ENCODE measurements at regions not wholly inside any gene's neighbourhood (a gene's known extent, or its start where the extent isn't known, plus 50 kb on each side); places are given as distances from the start of the nearest gene placed in this dataset.

DNA sequence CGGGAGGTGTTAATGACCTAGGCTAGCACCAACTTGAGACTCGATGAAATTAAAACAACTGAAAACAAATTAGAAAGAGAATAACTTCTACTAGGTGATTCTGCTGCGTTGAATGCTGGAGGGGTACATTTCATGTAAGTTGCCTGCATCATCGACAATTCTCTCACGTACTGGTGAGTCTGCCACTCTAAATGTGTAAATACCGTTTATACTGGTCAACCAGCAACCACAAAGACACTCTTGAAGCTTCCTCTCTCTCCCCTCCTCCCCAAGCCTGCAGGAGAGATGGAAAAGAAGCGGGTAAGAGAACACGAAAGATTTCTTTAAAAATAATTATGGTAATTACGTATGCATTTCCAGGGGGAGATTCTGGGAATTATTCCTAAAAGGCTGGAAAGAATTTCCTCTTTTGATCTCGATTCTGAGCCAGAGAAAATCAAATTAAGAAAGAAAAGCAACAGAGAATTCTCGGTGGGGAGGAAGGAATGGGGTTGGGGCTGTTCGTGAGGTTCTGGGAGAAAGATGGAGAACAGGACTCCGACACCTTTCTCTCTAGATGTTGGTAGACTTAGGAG lies 68.6 kb upstream of the MRTFB start:
- DNase-seq (ENCODE audit: low spot score), result no peak
- Histone ChIP-seq H3K4me1 (ENCODE audit: insufficient read depth, poor library complexity, severe bottlenecking) (peaks cover 5% of the 10 kb centered on the region), H3K36me3 (ENCODE audit: low read depth) (no peaks in the 10 kb centered on the region), H3K4me3 (ENCODE audit: severe bottlenecking) (no peak overlapping the region), H3K27ac (ENCODE audit: poor library complexity, severe bottlenecking) (no peak overlapping the region), H3K9me3 (ENCODE audit: severe bottlenecking) (no peaks in the 10 kb centered on the region), H3K27me3 (ENCODE audit: insufficient read depth, poor library complexity, severe bottlenecking) (no peaks in the 10 kb centered on the region)
- no peak for ATAC-seq (ENCODE audit: low read depth)
- TF ChIP-seq, protein P1, sequence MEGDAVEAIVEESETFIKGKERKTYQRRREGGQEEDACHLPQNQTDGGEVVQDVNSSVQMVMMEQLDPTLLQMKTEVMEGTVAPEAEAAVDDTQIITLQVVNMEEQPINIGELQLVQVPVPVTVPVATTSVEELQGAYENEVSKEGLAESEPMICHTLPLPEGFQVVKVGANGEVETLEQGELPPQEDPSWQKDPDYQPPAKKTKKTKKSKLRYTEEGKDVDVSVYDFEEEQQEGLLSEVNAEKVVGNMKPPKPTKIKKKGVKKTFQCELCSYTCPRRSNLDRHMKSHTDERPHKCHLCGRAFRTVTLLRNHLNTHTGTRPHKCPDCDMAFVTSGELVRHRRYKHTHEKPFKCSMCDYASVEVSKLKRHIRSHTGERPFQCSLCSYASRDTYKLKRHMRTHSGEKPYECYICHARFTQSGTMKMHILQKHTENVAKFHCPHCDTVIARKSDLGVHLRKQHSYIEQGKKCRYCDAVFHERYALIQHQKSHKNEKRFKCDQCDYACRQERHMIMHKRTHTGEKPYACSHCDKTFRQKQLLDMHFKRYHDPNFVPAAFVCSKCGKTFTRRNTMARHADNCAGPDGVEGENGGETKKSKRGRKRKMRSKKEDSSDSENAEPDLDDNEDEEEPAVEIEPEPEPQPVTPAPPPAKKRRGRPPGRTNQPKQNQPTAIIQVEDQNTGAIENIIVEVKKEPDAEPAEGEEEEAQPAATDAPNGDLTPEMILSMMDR (IDR thresholded peaks at IDR 0.05; ENCODE audit: poor library complexity, severe bottlenecking), result no peak

DNA sequence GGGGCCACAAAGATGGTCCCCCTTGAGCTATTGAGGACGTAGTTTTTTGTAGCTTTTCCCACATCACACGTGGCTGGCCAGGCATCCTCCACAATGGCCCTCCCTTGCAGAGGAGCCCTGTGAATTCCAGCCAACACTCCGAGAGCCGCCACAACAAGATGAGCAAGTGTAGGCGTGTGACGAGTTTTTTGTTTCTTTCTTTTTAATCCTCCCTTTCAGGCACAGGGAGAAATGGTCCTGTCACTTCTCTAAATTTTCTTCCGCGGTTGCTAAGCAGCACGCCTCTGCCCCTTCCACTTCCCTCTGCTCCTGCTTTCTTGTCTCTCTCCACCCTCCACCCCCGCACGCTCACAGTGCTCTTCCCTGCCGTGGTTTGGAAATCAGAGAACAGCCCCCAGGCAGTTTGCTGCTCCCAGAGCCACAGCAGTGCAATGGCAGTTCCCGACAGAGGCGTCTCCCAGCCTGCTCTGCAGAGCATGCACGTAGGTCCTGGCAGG lies 68.0 kb upstream of the MRTFB start:
- Histone ChIP-seq H3K36me3 (ENCODE audit: low read depth) (no peaks in the 10 kb centered on the region), H3K4me3 (ENCODE audit: severe bottlenecking) (no peak overlapping the region), H3K9me3 (ENCODE audit: severe bottlenecking) (no peaks in the 10 kb centered on the region), H3K4me1 (ENCODE audit: insufficient read depth, poor library complexity, severe bottlenecking) (peaks cover 7% of the 10 kb centered on the region), H3K27me3 (ENCODE audit: insufficient read depth, poor library complexity, severe bottlenecking) (no peaks in the 10 kb centered on the region), H3K27ac (ENCODE audit: poor library complexity, severe bottlenecking) (no peak overlapping the region)
- TF ChIP-seq, protein P1 (IDR thresholded peaks at IDR 0.05; ENCODE audit: poor library complexity, severe bottlenecking), result no peak
- DNase-seq (ENCODE audit: low spot score), result no peak
- peak; percentile 92 for ATAC-seq (ENCODE audit: low read depth)

GRCh38 chr16:14004031-14004728 lies 66.9 kb upstream of the MRTFB start:
- H3K27ac ChIP-seq (ENCODE audit: poor library complexity, severe bottlenecking), result no peak overlapping the region
- TF ChIP-seq, protein P1 (IDR thresholded peaks at IDR 0.05; ENCODE audit: poor library complexity, severe bottlenecking), result no peak
- H3K4me3 ChIP-seq (ENCODE audit: severe bottlenecking), result no peak overlapping the region
- DNase-seq (ENCODE audit: low spot score) (no peak), ATAC-seq (ENCODE audit: low read depth) (no peak)
- H3K36me3 ChIP-seq (ENCODE audit: low read depth), result no peaks in the 10 kb centered on the region
- no peaks in the 10 kb centered on the region for H3K9me3 ChIP-seq (ENCODE audit: severe bottlenecking)
- H3K4me1 ChIP-seq (ENCODE audit: insufficient read depth, poor library complexity, severe bottlenecking), result peaks cover 7% of the 10 kb centered on the region
- no peaks in the 10 kb centered on the region for H3K27me3 ChIP-seq (ENCODE audit: insufficient read depth, poor library complexity, severe bottlenecking)

GRCh38 chr16:14004729-14005315 lies 66.3 kb upstream of the MRTFB start:
- Histone ChIP-seq H3K9me3 (ENCODE audit: severe bottlenecking) (no peaks in the 10 kb centered on the region), H3K4me3 (ENCODE audit: severe bottlenecking) (no peak overlapping the region), H3K27ac (ENCODE audit: poor library complexity, severe bottlenecking) (no peak overlapping the region), H3K27me3 (ENCODE audit: insufficient read depth, poor library complexity, severe bottlenecking) (no peaks in the 10 kb centered on the region), H3K4me1 (ENCODE audit: insufficient read depth, poor library complexity, severe bottlenecking) (peaks cover 7% of the 10 kb centered on the region), H3K36me3 (ENCODE audit: low read depth) (no peaks in the 10 kb centered on the region)
- ATAC-seq (ENCODE audit: low read depth) (no peak), DNase-seq (ENCODE audit: low spot score) (no peak)
- TF ChIP-seq, protein P1 (IDR thresholded peaks at IDR 0.05; ENCODE audit: poor library complexity, severe bottlenecking), result no peak
